ENCODE measurements at regions not wholly inside any gene's neighbourhood (a gene's known extent, or its start where the extent isn't known, plus 50 kb on each side); places are given as distances from the start of the nearest gene placed in this dataset.

- TF ChIP-seq POLR2A (IDR thresholded peaks at IDR 0.05; ENCODE audit: control extremely low read depth in 1 of 2, low read depth in 2 of 2, low read length in 2 of 2) (no peak), SIX5 (IDR thresholded peaks at IDR 0.05; ENCODE audit: low read depth, low read length) (no peak), CTCF (IDR thresholded peaks at IDR 0.05; ENCODE audit: control extremely low read depth in 1 of 3, insufficient read depth in 1 of 3, low read depth in 1 of 3, low read length in 3 of 3) (peak; percentile 24 to 41 (median 34); a peak in 3 of 4 replicates), YY1 (IDR thresholded peaks at IDR 0.05; ENCODE audit: low read depth, low read length) (no peak), JUND (IDR thresholded peaks at IDR 0.05; ENCODE audit: low read length) (no peak), CBX5 (IDR thresholded peaks at IDR 0.05; ENCODE audit: low read depth, low read length) (no peak), HDAC2 (IDR thresholded peaks at IDR 0.05; ENCODE audit: borderline replicate concordance in 1 of 2, low read depth in 2 of 2, low read length in 2 of 2) (no peak), POLR2AphosphoS5 (IDR thresholded peaks at IDR 0.05; ENCODE audit: low read depth, low read length) (no peak)
Measured at GRCh38 chr9:89743573-89744254, 138.9 kb downstream of the GADD45G start.

All from H1 (cell line).